Heart right ventricle (tissue), 16 donors: ENCODE measurements at regions not wholly inside any gene's neighbourhood (a gene's known extent, or its start where the extent isn't known, plus 50 kb on each side); places are given as distances from the start of the nearest gene placed in this dataset.

Experiments
- ATAC-seq, 8 donors: fragments of 200-7000 bp; cut with Tn5 transposase; one replicate each; pipeline ENCODE4 v1.9.1; 2020; ENCODE audit warnings: mild to moderate bottlenecking in 8 of 8, moderate library complexity in 8 of 8, moderate number of reproducible peaks in 1 of 8
- DNase-seq, 2 donors: peaks; one replicate each; pipeline ENCODE4 v3.0.0-alpha.2; 2020
- H3K27ac ChIP-seq, 10 donors: fragments of 200-600 bp; sonication (generic) in 2 of 10; one replicate each; pipeline versions ENCODE4 v1.5.0 to v1.8.0; 2020 to 2022; ENCODE audit warnings: mild to moderate bottlenecking in 3 of 10
- H3K27me3 ChIP-seq, 7 donors: fragments of 200-600 bp; one replicate each; pipeline ENCODE4 v1.8.0; 2021 to 2022; ENCODE audit warnings: mild to moderate bottlenecking in 2 of 7
- H3K36me3 ChIP-seq, 9 donors: fragments of 200-600 bp; sonication (generic) in 1 of 9; one replicate each; pipeline versions ENCODE4 v1.5.0 to v1.8.0; 2020 to 2022; ENCODE audit warnings: mild to moderate bottlenecking in 2 of 9
- H3K4me1 ChIP-seq, 9 donors: fragments of 200-600 bp; sonication (generic) in 1 of 9; one replicate each; pipeline versions ENCODE4 v1.5.0 to v1.8.0; 2020 to 2022; ENCODE audit warnings: mild to moderate bottlenecking in 4 of 9
- H3K4me3 ChIP-seq, 10 donors: fragments of 200-600 bp; sonication (generic) in 2 of 10; one replicate each; pipeline versions ENCODE4 v1.5.0 to v1.8.0; 2020 to 2022; ENCODE audit warnings: mild to moderate bottlenecking in 7 of 10, moderate library complexity in 2 of 10
- H3K9me3 ChIP-seq, 11 donors: fragments of 200-600 bp in 10 of 11; sonication (generic) in 2 of 11; one replicate each; pipeline versions ENCODE4 v1.5.0 to v1.8.0; 2013 to 2022; ENCODE audit warnings: mild to moderate bottlenecking in 2 of 11, control low read depth in 1 of 11, moderate library complexity in 1 of 11
- CTCF ChIP-seq, 9 donors: fragments of 200-600 bp; sonication (generic) in 2 of 9; IDR thresholded peaks; one replicate each; pipeline versions ENCODE4 v1.5.0 to v1.8.0; 2021 to 2022; ENCODE audit warnings: antibody characterized with exemption in 9 of 9, mild to moderate bottlenecking in 5 of 9, moderate library complexity in 1 of 9
- WGBS, 2 donors: extraction: QIAGEN DNeasy Blood & Tissue Kit; methylation state at CpG; one replicate each; pipeline ENCODE4 v1.1.7; 2013; ENCODE audit warnings: inconsistent platforms in 1 of 2; 5-methylcytosine and 5-hydroxymethylcytosine counted together
- intact Hi-C, 10 donors: fragments of 100-400 bp; cut with DNase I; formaldehyde crosslinking; loops; one replicate each; pipeline versions ENCODE4 v1.11.1 to v1.14.2; 2022
- donor health status: Arrhythmogenic right ventricular cardiomyopathy.
- donor health status: ischemic (EF 13 %, LVEDD 7.1; RV severe dilation, severe dysfunction).
- donor health status: healthy with polysubstance abuse.
- donor health status: DM: no; HTN: yes; CAD: no.
- donor health status: DM: no; HTN: no; CAD: no.
- donor health status: ischemic (EF 25% LVEDD 6.9; RV normal size, moderate dysfunction).
- donor health status: ischemic (EF 25% LVEDD 5.7; RV mildly dilated, moderate dysfunction).
- donor health status: healthy.
- donor health status: DM: yes; HTN: yes; CAD: no.
- donor health status: Ischemic cardiomyopathy.
- donor health status: ischemic (EF 35%, LVEDD 5.7; RV mildly dilated, moderate dysfunction).
- donor health status: nonischemic (EF 11% LVEDD 7.7; RV severe dilation, severe dysfunction).
- donor health status: DM: yes; HTN: yes; CAD: no.
- donor health status: PGD.
- donor health status: ischemic (EF 29% LVEDD 5.4; RV normal size, mild dysfunction).
- donor health status: nonischemic (EF 23%, LVEDD 6.1; RV moderate dilation, normal function).

- Histone ChIP-seq H3K4me1 (peaks cover 0 to 8% (median 0%) of the 10 kb centered on the region in 9 donors), H3K36me3 (no peaks in the 10 kb centered on the region), H3K27ac (no peak overlapping the region), H3K9me3 (peaks cover 0 to 25% (median 4%) of the 10 kb centered on the region in 11 donors), H3K27me3 (no peaks in the 10 kb centered on the region), H3K4me3 (no peak overlapping the region)
- TF ChIP-seq CTCF (IDR thresholded peaks at IDR 0.05): no peak
- intact Hi-C loops: no loop called here
- no peak for DNase-seq
- ATAC-seq: no peak
- 92 to 94% methylated on average over 1 of the region's 1 CpG for WGBS, 2 donors
Measured at GRCh38 chr6:74133073-74133472, 437.1 kb downstream of the CD109 start.

DNA sequence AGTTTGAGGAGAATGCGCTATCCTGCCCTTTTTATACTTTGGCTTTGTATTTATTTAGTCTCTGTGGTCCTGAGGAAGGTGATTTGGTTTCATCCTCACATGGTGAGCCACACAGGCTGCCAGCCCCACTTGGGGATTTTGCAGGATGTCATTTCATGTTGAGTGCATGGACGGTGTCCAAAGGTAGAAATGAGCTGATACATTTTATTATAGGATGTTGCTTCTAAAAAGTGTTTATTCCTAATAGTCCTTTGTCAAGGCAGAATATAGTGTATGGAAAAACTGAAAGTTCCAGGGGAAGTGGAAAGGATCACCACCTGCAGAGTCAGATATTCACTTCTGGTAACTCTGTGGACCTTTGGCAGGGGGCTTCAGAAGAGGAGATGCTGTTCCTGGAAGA lies 434.6 kb downstream of the CD109 start:
- 82% methylated on average over 2 of the region's 2 CpGs for WGBS, 2 donors
- no peak for TF ChIP-seq CTCF (IDR thresholded peaks at IDR 0.05)
- Histone ChIP-seq H3K4me3 (no peak overlapping the region), H3K4me1 (peaks cover 0 to 4% (median 0%) of the 10 kb centered on the region in 9 donors), H3K9me3 (peaks cover 0 to 11% (median under 1%) of the 10 kb centered on the region in 11 donors), H3K36me3 (no peaks in the 10 kb centered on the region), H3K27ac (no peak overlapping the region), H3K27me3 (no peaks in the 10 kb centered on the region)
- ATAC-seq: no peak
- no peak for DNase-seq
- intact Hi-C loops: no loop called here

GRCh38 chr6:74128536-74128935 lies 432.5 kb downstream of the CD109 start:
- 61 to 77% methylated on average over 1 of the region's 1 CpG for WGBS, 2 donors
- no peak for TF ChIP-seq CTCF (IDR thresholded peaks at IDR 0.05)
- no peaks in the 10 kb centered on the region for H3K27me3 ChIP-seq
- H3K9me3 ChIP-seq: no peaks in the 10 kb centered on the region
- intact Hi-C loops: no loop called here
- H3K36me3 ChIP-seq: no peaks in the 10 kb centered on the region
- ATAC-seq (no peak), DNase-seq (no peak)
- peaks cover 0 to 10% (median 0%) of the 10 kb centered on the region in 9 donors for H3K4me1 ChIP-seq
- H3K27ac ChIP-seq: no peak overlapping the region
- H3K4me3 ChIP-seq: no peak overlapping the region

GRCh38 chr6:74117113-74117512 lies 421.1 kb downstream of the CD109 start:
- intact Hi-C loops: no loop called here
- Histone ChIP-seq H3K36me3 (no peaks in the 10 kb centered on the region), H3K4me1 (no peaks in the 10 kb centered on the region), H3K27ac (no peak overlapping the region), H3K27me3 (no peaks in the 10 kb centered on the region), H3K9me3 (peaks cover 0 to 14% (median 0%) of the 10 kb centered on the region in 11 donors), H3K4me3 (no peak overlapping the region)
- WGBS, 2 donors: 87 to 100% methylated on average over 1 of the region's 1 CpG
- TF ChIP-seq CTCF (IDR thresholded peaks at IDR 0.05): no peak
- DNase-seq: no peak
- no peak for ATAC-seq
